Liver (tissue), 8 donors: ENCODE measurements at regions not wholly inside any gene's neighbourhood (a gene's known extent, or its start where the extent isn't known, plus 50 kb on each side); places are given as distances from the start of the nearest gene placed in this dataset.

Experiments
- DNase-seq: peaks from one replicate; pipeline ENCODE4 v3.0.0-alpha.2; 2017; ENCODE audit warnings: low spot score
- H3K27ac ChIP-seq, 2 donors: one replicate each; pipeline ENCODE4 v1.7.0; 2013; ENCODE audit warnings: inconsistent platforms in 2 of 2, low read length in 2 of 2, control low read depth in 1 of 2, low read depth in 1 of 2, mild to moderate bottlenecking in 1 of 2
- H3K27me3 ChIP-seq, 4 donors: one replicate each; pipeline versions ENCODE4 v1.6.1 to v1.7.0; 2013; ENCODE audit warnings: low read length in 3 of 4, inconsistent platforms in 1 of 4, mild to moderate bottlenecking in 1 of 4, moderate library complexity in 1 of 4; ENCODE audit not compliant: control insufficient read depth in 4 of 4, insufficient read depth in 4 of 4
- H3K36me3 ChIP-seq, 4 donors: one replicate each; pipeline versions ENCODE4 v1.6.1 to v1.7.0; 2013; ENCODE audit warnings: low read length in 3 of 4, mild to moderate bottlenecking in 3 of 4, low read depth in 1 of 4, moderate library complexity in 1 of 4; ENCODE audit not compliant: control insufficient read depth in 4 of 4, insufficient read depth in 3 of 4
- H3K4me1 ChIP-seq, 4 donors: one replicate each; pipeline versions ENCODE4 v1.6.1 to v1.7.0; 2013; ENCODE audit warnings: low read length in 3 of 4, mild to moderate bottlenecking in 3 of 4, moderate library complexity in 1 of 4; ENCODE audit not compliant: control insufficient read depth in 4 of 4, insufficient read depth in 4 of 4
- H3K4me3 ChIP-seq, 3 donors: one replicate each; pipeline versions ENCODE4 v1.6.1 to v1.7.0; 2013; ENCODE audit warnings: low read length in 3 of 3, control low read depth in 1 of 3, low read depth in 1 of 3, mild to moderate bottlenecking in 1 of 3
- H3K9ac ChIP-seq, 2 donors: one replicate each; pipeline ENCODE4 v1.7.0; 2013; ENCODE audit warnings: low read length in 2 of 2, mild to moderate bottlenecking in 2 of 2, moderate library complexity in 2 of 2, control low read depth in 1 of 2, low read depth in 1 of 2
- H3K9me3 ChIP-seq, 4 donors: one replicate each; pipeline versions ENCODE4 v1.6.1 to v1.7.0; 2013; ENCODE audit warnings: low read length in 3 of 4; ENCODE audit not compliant: control insufficient read depth in 4 of 4
- ATF3 ChIP-seq: IDR thresholded peaks from 2 replicates; pipeline ENCODE4 v1.6.1; 2016; ENCODE audit warnings: antibody characterized with exemption
- CTCF ChIP-seq: fragments of 150-350 bp; IDR thresholded peaks from 2 replicates; pipeline ENCODE4 v1.5.1; 2017; ENCODE audit warnings: improper control_type of control experiment, low read depth, low read length; ENCODE audit not compliant: missing input control
- EGR1 ChIP-seq, 2 donors: IDR thresholded peaks; 2 replicates each; pipeline ENCODE4 v1.6.1; 2016 to 2018; ENCODE audit warnings: antibody characterized with exemption in 2 of 2, low read depth in 2 of 2
- FOXA1 ChIP-seq: IDR thresholded peaks from 2 replicates; pipeline ENCODE4 v1.6.1; 2016; ENCODE audit warnings: antibody characterized with exemption
- FOXA2 ChIP-seq: IDR thresholded peaks from 2 replicates; pipeline ENCODE4 v1.6.1; 2016; ENCODE audit warnings: antibody characterized with exemption
- HNF4A ChIP-seq, 2 donors: conservative IDR thresholded peaks; 2 replicates each; pipeline ENCODE4 v1.6.1; 2016; ENCODE audit warnings: antibody characterized with exemption in 2 of 2, mild to moderate bottlenecking in 2 of 2
- HNF4G ChIP-seq: IDR thresholded peaks from 2 replicates; pipeline ENCODE4 v1.6.1; 2016; ENCODE audit warnings: antibody characterized with exemption
- JUND ChIP-seq, 2 donors: IDR thresholded peaks; 2 replicates each; pipeline ENCODE4 v1.6.1; 2016; ENCODE audit warnings: antibody characterized with exemption in 2 of 2
- NR2F2 ChIP-seq: IDR thresholded peaks from 2 replicates; pipeline ENCODE4 v1.6.1; 2016; ENCODE audit warnings: antibody characterized with exemption
- RAD21 ChIP-seq, 2 donors: IDR thresholded peaks; 2 replicates each; pipeline ENCODE4 v1.6.1; 2016; ENCODE audit warnings: antibody characterized with exemption in 2 of 2, mild to moderate bottlenecking in 2 of 2
- REST ChIP-seq: IDR thresholded peaks from 2 replicates; pipeline ENCODE4 v1.6.1; 2016; ENCODE audit warnings: antibody characterized with exemption, mild to moderate bottlenecking
- RXRA ChIP-seq, 2 donors: IDR thresholded peaks; 2 replicates each; pipeline ENCODE4 v1.6.1; 2017 to 2018; ENCODE audit warnings: antibody characterized with exemption in 2 of 2, mild to moderate bottlenecking in 1 of 2
- SP1 ChIP-seq: IDR thresholded peaks from 2 replicates; pipeline ENCODE4 v1.6.1; 2018; ENCODE audit warnings: antibody characterized with exemption, mild to moderate bottlenecking
- TAF1 ChIP-seq: conservative IDR thresholded peaks from 2 replicates; pipeline ENCODE4 v1.6.1; 2016; ENCODE audit warnings: antibody characterized with exemption, mild to moderate bottlenecking
- YY1 ChIP-seq: IDR thresholded peaks from 2 replicates; pipeline ENCODE4 v1.6.1; 2016; ENCODE audit warnings: antibody characterized with exemption, mild to moderate bottlenecking
- ZBTB33 ChIP-seq: IDR thresholded peaks from 2 replicates; pipeline ENCODE4 v1.6.1; 2016; ENCODE audit warnings: antibody characterized with exemption
- WGBS: extraction: QIAGEN DNeasy Blood & Tissue Kit; methylation state at CpG from one replicate; pipeline ENCODE4 v1.1.7; 2013; 5-methylcytosine and 5-hydroxymethylcytosine counted together
- TF ChIP-seq, protein P1 (sequence below): IDR thresholded peaks from 2 replicates; pipeline ENCODE4 v1.6.1; 2016; ENCODE audit warnings: antibody characterized with exemption
- donor health status: healthy.
- donor health status: healthy.
- donor health status: healthy.
- donor health status: healthy.
- donor health status: healthy.

- H3K9ac ChIP-seq = no peak overlapping the region
- no peak overlapping the region for H3K27ac ChIP-seq
- TF ChIP-seq FOXA1 = no peak
- no peak for TF ChIP-seq CTCF
- no peak for TF ChIP-seq EGR1 (IDR thresholded peaks at IDR 0.05; ENCODE audit: low read depth in 2 of 2)
- TF ChIP-seq YY1 = no peak
- no peak for TF ChIP-seq NR2F2
- TF ChIP-seq, protein P1, sequence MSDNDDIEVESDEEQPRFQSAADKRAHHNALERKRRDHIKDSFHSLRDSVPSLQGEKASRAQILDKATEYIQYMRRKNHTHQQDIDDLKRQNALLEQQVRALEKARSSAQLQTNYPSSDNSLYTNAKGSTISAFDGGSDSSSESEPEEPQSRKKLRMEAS = no peak
- TF ChIP-seq JUND (IDR thresholded peaks at IDR 0.05) = no peak
- TF ChIP-seq ZBTB33 = no peak
- no peaks in the 10 kb centered on the region for H3K9me3 ChIP-seq
- H3K4me3 ChIP-seq = no peak overlapping the region
- WGBS = 59% methylated on average over 3 of the region's 3 CpGs
- no peak for DNase-seq
- H3K36me3 ChIP-seq = no peaks in the 10 kb centered on the region
- H3K27me3 ChIP-seq = no peaks in the 10 kb centered on the region
- no peaks in the 10 kb centered on the region for H3K4me1 ChIP-seq
These were observed 116.1 kb upstream of the BACH2 start for GRCh38 chr6:90412538-90413369.

GRCh38 chr6:90411292-90411781 lies 114.7 kb upstream of the BACH2 start:
- peaks cover 0 to 2% (median 0%) of the 10 kb centered on the region in 4 donors for H3K9me3 ChIP-seq
- H3K4me1 ChIP-seq = no peaks in the 10 kb centered on the region
- no peak overlapping the region for H3K9ac ChIP-seq
- H3K36me3 ChIP-seq = no peaks in the 10 kb centered on the region
- no peak overlapping the region for H3K27ac ChIP-seq
- no peak for DNase-seq
- no peak for TF ChIP-seq ATF3
- no peak for TF ChIP-seq TAF1
- TF ChIP-seq, protein P1 = no peak
- no peak for TF ChIP-seq NR2F2
- no peak for TF ChIP-seq SP1
- TF ChIP-seq FOXA1 = no peak
- TF ChIP-seq JUND (IDR thresholded peaks at IDR 0.05) = no peak
- no peak for TF ChIP-seq REST
- no peak for TF ChIP-seq YY1
- TF ChIP-seq RXRA (IDR thresholded peaks at IDR 0.05) = no peak
- TF ChIP-seq HNF4A (conservative IDR thresholded peaks at IDR 0.05) = no peak
- TF ChIP-seq CTCF = no peak
- TF ChIP-seq RAD21 (IDR thresholded peaks at IDR 0.05) = no peak
- TF ChIP-seq HNF4G = no peak
- no peak for TF ChIP-seq FOXA2
- no peak for TF ChIP-seq EGR1 (IDR thresholded peaks at IDR 0.05; ENCODE audit: low read depth in 2 of 2)
- TF ChIP-seq ZBTB33 = no peak
- no peak overlapping the region for H3K4me3 ChIP-seq
- no peaks in the 10 kb centered on the region for H3K27me3 ChIP-seq
- 80% methylated on average over 7 of the region's 7 CpGs for WGBS
